ENCODE measurements at regions not wholly inside any gene's neighbourhood (a gene's known extent, or its start where the extent isn't known, plus 50 kb on each side); places are given as distances from the start of the nearest gene placed in this dataset.

DNA sequence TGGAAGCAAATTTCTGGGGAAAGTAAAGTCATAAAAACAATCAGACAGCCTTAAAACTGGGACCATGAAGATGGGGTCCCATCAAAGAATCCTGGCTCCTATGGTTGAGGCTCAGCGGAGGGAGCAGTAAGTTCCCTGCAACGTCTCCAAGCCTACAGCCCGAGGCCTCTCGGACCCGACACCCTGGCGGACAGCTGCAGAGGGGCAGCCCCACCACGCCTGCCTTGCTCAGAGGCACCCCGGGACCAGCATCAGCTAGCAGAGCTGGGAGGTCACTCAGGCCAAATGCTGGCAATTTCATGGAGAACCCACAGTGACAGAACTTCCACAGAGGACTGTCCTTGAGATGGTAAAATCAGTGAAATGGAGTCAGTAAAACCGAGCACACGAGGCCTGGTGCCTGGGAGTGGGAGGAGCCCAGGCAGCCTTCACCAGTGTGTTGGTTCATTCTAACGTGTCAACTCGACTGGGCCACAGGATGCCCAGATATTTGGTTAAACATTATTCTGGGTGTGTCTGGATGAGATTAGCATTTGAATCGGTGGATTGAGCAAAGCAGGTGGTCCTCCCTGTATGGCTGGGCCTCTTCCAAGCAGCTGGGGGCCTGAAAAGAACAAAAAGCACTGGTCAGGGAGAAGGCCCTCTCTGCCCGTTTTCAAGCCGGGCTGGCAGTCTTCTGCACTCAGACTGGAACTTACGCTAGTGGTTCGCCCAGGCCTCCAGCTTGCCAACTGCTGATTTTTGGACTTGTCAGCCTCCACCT lies 96.2 kb upstream of the INSIG1 start:
- DNase-seq (ENCODE audit: low read depth in 1 of 2, low spot score in 1 of 2), result no peak

DNA sequence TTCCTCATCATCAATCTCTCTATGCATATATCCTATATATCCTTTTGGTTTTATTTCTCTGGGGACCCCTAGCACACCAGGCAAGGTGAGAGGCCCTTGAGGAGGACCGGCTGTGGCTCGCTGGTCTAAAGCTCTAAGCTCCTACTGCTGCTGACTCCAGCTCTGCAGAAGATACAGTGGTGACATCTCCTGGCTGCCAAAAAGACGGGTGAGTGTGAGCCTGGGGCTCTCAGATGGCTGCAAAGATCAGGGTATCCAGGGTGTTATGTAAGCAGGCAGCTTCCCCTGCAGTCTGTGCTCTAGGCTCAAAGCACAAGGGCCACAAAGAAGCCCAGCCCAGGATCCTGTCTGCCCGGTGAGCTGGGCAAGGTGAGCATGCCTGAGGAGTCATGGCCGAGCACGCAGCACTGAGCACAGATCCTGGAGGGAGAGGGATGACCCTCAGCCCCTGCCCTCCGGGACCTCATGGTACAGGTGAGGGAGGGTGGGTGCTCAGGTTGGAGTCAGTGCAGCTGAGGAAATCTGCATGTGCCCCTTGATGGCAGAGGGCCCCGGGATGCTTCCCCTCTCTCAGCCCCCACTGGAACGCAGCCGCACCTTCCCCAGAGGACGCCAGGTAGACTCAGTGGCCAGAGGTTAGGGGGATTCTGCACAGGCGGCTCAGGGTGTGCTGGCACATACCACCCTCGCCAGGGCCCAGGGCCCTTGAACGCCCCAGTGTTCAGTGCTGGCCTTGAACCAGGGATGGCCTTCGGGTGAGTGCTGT lies 95.4 kb upstream of the INSIG1 start:
- no peak for DNase-seq (ENCODE audit: low read depth in 1 of 2, low spot score in 1 of 2)

DNA sequence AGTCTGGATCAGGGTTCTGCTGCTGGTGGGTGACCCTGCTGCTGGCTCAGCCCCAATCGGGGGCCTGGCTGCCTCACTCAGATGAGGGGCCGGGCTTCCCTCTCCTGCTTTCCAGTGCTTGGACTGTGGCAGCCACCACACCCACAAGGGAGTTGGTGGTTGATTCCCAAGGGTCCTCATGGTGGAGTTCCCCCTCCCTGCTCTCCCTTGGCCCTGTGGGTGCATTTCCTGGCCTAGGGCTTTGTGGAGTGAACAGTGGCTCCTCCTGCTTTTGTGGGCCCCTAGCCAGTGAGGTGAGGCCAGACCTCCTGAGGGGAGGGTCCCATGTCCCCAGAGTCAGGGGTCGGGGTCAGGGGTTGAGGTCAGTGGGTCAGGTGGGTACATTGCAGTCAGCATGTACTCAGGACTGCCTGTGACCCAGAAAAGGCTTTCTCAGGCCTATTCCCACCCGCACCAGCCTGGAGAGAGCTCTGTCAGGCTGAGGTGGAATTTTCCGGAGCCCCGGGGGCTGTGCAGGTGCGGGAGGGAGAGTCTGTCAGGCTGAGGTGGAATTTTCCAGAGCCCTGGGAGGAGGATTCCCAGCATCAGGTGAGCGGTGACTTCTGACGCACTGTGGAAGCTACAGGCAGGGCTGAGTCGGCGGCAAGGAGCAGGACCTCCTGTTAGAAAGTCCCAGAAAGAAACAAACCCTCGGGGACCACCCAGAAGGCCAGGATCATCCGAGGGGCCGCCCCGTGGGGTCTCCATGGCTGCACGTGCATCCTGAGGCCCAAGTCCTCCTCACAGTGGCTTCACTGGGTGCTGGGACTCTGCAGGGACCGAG lies 94.4 kb upstream of the INSIG1 start:
- DNase-seq (ENCODE audit: low read depth in 1 of 2, low spot score in 1 of 2), result no peak

DNA sequence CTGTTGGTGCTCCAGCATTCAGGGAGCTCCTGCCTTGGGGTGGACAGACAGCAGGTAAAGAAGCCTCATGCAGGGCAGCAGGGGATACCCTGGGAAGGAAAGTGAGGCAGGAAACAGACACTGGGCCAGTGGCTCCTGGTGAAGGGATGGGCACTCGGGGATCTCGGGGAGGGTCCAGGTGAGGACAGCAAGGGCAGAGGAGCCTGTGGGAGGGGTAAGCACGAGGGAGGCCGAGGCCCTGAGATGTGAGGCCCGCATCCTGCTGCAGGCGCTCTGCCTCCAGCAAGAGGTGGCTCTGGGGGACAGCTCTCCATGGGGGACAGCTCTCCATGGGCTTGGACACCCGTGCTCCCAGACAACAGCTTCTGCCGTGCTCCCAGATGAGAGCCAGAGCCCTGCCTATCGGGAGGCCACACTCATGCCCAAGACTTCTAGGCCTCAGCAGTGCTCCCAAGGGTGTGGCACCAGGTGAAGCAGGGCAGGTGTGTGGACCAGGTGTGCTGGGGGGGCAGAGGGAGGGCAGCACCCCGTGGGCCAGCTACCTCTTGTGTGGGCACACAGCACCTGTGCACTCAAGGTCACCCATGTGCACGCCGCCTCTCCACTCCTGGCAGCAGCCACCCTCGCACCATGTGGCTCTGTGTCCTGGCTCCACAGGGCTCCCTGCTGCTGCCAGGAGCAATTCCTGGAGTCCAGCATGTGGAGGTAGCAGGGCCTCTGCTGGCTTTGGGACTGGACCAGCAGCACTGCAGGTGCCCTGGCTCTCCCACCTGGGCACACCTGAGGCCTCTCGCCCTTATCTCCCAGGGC lies 93.6 kb upstream of the INSIG1 start:
- no peak for DNase-seq (ENCODE audit: low read depth in 1 of 2, low spot score in 1 of 2)

DNA sequence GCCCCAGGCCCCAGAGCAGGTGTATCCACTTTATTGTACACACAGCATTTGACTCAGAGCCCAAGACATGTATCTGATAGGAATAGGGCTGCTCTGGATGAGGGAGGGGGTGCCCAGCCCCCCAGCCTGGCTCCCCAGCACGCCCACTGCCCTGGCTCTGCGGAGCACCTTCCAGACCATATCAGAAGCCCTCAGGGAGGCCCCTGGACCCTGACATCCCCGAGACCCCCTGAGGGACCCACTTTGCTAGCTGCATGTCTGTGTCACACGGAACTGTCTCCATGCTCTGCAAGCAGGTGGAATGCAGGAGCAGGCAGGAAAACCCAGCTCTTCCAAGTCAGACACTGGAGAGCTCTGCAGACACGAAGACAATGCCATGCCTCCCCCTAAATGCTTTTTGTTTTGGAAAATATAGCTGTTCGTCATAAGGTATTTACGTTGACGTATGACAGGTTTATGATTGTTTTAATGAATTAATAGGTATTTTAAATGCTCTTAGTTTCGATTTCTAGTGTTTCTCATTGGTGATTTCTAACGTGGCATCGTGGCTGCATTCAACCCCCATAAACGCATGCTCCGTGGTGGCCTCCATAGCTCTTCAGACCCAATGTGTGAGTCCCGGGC lies 92.8 kb upstream of the INSIG1 start:
- no peak for DNase-seq (ENCODE audit: low read depth in 1 of 2, low spot score in 1 of 2)

DNA sequence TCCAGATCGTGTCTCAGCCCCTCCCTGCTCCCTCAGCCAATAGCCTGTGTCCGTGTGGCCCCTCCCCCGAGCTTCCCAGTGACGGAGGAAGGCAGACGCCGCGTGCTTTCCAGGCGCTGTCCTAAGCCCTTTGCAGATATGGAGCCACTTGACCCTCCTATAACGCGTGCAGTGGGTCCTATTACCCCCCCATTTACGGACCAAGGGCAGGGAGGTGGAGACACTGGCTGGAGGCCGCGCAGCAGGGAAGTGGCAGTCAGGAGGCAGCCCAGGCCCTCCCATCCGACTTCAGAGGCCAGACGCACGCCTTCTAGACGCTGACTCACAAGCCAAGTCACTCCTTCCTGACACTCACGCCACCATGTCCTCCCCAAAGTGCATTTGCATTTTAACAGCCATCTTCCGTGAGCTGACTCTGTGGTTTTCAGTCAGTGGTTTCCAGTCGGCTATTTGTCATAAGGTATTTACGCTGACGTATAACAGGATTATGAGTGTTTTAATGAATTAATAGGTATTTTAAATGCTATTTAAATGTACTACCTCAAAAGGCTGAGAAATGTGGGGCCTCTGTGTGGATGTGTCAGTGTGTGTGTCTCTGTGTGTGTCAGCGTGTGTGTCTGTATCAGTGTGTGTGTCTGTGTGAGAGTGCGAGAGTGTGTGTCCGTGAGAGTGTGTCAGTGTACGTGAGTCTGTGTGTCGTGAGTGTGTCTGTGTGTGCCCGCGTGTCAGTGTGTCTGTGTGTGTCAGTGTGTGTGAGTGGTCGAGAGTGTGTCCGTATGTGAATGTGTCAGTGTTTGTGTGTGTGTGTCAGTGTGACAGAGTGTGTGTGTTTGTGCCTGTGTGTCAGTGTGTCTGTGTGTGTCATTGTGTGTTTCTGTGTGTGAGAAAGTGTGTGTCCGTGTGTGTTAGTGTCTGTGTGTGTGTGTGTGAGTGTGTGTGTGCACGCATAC lies 92.0 kb upstream of the INSIG1 start:
- DNase-seq (ENCODE audit: low read depth in 1 of 2, low spot score in 1 of 2), result peak; percentile 75 to 78

DNA sequence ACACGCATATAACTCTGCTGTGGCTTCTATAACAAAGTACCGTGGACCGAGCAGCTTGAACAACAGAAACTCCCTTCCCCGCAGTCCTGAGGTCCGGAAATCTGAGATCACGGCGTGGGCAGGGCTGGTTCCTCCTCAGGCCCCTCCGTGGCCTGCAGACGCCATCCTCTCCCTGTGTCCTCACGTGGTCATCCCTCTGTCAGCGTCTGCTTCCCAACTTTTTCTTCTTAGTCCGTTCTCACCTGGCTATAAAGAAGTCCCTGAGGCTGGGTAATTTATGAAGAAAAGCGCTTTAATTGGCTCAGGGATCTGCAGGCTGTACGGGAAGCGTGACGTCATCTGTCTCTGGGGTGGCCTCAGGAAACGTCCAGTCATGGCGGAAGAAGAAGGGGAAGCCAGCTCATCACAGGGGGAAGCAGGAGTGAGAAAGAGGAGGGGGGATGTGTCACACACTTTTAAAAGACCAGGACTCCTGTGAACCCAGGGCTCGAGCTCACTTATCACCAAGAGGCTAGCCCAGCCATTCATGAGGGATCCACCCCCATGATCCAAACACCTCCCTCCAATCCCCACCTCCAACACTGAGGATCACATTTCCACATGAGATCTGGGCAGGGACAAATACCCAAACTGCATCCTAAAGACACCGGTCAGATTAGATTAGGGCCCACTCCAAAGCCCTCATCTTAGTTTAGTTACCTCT lies 91.2 kb upstream of the INSIG1 start:
- DNase-seq (ENCODE audit: low read depth in 1 of 2, low spot score in 1 of 2), result peak in 1 of 2 donors; percentile 52

DNA sequence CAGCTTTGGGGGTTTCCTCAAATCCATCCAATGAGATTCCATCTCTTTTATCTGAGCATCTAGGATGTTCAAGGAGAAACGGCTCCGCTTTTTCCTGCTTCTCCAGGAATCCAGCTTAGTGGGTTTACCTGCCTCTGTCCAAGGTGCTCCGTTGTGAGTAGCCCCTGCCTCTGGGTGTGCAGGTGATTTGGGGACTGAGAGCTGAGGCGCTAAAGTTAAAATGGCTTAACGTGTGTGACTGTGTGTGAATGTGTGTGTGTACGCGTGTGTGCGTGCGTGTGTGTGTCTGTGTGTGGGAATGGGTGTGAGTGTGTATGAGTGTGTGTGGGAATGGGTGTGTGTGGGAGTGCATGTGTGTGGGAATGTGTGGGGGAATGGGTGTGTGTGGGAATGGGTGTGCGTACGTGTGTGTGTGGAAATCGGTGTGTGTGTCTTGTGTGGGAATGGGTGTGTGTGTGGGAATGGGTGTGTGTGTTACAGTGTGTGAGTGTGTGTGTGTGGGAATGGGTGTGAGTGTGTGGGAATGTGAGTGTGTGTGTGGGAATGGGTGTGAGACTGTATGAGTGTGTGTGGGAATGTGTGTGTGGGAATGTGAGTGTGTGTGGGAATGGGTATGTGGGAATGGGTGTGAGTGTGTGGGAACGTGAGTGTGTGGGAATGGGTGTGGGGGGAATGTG lies 90.2 kb upstream of the INSIG1 start:
- DNase-seq (ENCODE audit: low read depth in 1 of 2, low spot score in 1 of 2), result no peak

DNA sequence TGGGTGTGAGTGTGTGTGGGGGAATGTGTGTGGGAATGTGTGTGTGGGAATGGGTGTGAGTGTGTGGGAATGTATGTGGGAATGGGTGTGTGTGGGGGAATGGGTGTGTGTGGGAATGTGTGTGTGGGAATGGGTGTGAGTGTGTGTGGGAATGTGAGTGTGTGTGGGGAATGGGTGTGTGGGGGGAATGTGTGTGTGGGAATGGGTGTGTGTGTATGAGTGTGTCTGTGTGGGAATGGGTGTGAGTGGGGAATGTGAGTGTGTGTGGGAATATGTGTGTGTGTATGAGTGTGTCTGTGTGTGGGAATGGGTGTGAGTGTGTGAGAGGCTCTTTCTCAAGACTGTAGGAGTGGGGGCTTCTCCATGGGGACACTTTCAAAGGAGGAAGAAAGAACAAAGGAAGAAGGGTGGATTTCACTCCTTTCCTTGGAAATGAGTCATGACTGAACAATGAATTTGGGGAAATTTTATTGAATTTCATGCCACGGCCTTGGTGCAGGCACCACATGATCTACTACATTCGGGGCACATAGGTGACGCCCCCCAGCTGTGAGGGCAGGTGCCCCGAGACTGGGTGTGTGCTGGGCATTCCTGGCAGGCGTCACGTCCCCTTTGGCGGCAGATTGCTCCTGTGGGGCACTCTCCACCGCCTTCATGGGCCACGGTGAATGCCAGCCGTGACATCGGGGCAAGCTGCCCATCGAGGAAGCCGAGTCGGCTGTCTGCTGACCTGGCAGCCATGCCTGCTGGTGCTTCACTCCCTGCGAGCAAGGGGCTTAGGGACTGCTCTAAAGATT lies 88.8 kb upstream of the INSIG1 start:
- DNase-seq (ENCODE audit: low read depth in 1 of 2, low spot score in 1 of 2), result no peak

DNA sequence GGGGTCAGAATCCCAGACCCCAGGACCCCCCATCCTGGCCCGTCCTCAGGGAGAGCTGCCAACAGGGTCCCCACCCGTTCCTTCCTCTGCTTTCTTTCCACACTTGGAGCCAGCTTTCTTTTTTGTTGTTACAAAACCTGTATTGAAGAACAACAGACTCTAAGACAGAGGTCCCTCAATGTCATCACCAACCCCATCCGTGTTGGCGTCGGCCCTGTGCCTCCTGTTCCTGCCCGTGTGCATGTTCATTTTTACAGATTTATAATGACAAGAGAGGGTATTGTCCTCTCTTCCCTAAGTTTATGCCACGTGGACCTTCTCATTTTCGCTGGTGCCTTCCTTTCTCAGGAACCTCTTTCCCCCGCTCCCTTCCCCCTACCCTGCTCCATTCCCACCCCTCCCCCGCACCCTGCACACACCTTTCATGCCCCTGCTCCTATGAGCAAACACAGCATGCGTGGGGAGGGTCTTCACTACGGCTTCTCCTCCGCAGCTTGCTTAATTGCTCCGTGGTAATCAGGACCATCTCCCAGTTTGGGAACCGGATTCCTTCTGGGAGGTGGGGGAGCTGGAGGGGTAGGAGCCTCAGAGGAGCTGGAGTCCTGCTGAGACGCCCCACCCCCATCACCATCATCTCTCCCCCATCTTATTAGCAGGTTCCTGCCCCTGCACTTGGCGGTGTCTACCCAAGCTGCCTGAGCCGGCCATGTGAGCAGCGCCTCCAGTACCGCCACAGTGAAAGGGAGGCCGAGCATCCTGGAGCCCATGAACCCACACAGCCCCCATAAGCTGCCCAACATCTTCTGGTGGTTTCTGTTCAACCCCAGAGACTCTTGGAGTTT lies 88.0 kb upstream of the INSIG1 start:
- no peak for DNase-seq (ENCODE audit: low read depth in 1 of 2, low spot score in 1 of 2)

DNA sequence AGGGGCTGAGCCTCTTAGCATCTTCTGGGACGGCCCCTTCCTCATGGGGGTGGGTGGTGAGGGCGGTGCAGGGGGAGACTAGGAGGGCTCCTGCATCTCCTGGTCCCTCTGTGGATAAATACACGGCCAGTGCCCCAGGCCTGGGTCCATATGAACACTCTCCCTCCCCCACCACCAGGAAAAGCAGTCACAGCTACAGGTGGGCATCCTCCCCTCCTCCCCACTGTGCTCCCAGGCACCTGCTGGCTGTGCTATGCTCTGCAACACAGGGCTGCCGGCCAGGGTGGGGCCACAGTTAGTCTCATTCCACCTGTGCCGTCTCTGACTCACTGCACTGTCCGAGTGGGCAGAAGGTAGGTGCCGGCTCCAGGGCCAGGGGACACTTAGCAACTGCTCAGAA lies 87.3 kb upstream of the INSIG1 start:
- DNase-seq (ENCODE audit: low read depth in 1 of 2, low spot score in 1 of 2), result no peak

DNA sequence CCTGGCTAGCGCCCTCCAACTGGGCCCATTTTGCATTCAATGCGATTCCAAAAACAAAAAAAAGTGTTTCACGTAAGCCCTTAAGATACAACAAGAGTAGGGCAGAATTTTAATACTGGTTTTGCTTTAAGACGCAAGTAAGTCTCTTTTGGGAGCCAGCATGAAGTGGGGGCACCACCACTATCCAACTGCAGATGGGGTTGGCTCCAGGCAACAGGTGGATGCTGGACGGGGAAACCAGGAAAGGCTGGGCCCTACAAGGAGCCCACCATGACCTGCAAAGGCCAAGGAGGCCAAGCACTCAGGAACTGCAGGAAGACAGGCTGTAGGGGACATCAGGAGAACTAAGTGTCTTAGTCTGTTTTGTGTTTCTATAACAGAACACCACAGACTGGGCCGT lies 86.5 kb upstream of the INSIG1 start:
- DNase-seq (ENCODE audit: low read depth in 1 of 2, low spot score in 1 of 2), result no peak

DNA sequence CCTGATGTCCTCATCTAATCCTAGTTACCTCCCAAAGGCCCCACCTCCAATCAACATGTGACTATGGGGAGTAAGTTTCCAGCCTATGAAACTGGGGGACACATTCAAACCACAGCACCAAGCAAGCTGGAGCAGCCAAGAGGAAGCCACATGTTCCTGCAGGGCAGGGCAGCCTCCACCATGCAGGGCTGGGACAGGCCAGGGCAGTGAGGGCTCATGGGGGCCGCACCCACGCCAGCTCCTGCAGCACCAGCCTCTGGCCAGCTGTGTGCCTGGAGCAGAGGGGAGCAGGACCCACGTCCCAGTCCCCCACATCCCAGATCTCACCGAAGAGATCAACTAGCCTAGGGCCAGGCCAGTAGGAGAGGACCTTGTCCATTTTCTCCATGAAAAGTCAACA lies 85.9 kb upstream of the INSIG1 start:
- no peak for DNase-seq (ENCODE audit: low read depth in 1 of 2, low spot score in 1 of 2)

DNA sequence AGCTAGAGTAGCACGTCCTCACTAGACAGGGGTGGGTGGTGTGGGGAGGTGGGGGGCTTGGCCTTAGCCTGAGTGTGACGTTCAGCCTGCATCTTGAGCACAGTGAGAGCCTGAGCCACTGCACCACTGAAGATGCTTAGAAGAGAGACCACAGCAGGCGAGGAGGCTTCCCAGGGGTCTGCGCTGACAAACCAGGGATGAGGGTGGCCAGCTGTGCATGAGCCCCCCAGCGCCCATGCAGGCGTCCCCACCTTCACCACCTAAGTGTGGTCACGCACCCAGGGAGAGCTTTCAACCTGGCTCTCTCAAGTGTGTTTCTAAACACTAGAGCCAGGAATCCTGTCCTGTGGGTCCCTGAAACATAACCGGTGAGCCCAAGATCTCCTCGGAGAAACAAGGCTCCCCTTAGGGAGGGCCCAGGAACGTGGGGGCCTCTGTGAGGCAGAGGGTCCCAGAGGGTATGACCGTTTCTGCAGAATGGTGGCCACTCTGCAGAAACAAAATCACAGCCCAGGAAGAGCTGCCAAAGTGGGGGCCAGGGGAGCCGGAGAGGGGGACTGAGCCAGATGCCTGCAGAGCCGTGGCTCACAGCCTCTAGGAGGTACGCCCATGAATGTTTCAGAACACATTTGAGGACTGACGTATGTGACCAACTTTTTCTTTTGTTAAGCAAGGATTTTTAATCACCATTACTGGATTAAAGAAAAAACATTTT lies 85.2 kb upstream of the INSIG1 start:
- DNase-seq (ENCODE audit: low read depth in 1 of 2, low spot score in 1 of 2), result no peak

DNA sequence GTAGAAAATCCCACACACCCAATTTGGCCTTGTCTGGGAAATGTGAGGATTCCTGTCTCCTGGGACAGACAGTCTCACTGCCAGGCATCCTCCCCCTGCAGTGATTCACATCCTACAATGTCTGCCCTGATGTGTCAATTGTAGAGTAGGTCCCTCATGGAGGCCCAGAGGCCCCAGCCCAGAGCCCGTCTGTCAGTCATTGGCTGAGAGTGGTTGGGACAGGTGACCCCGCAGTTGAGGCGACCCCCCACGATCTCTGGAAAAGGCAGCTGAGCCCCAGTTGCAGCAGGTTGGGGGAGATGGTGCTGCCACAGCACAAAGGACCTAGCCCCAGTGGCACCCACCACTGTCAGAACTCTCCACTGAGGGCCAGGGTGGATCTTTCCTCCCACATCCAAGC lies 84.3 kb upstream of the INSIG1 start:
- no peak for DNase-seq (ENCODE audit: low read depth in 1 of 2, low spot score in 1 of 2)
